MCF 10A (cell line): ENCODE measurements at regions not wholly inside any gene's neighbourhood (a gene's known extent, or its start where the extent isn't known, plus 50 kb on each side); places are given as distances from the start of the nearest gene placed in this dataset.

Experiments used
- BruUV-seq: library from RNA; stranded (reverse); fragments of 400-500 nt; replicated peaks from 2 replicates; lab custom pipeline; 2021; lab: Mats Ljungman, UMichigan
- CTCF ChIA-PET: fragments of 300-600 bp; sonication (Branson Sonifier 250); formaldehyde crosslinking; extraction: SDS; loops from one replicate; lab custom pipeline; 2021; ENCODE audit warnings: antibody characterized with exemption, inconsistent platforms; lab: Yijun Ruan, JAX
- POLR2A ChIA-PET: fragments of 300-600, 350-650 bp; sonication (Branson Sonifier 250); formaldehyde crosslinking; extraction: SDS; loops from one replicate; lab custom pipeline; 2020; ENCODE audit warnings: antibody characterized with exemption, inconsistent platforms; lab: Yijun Ruan, JAX
- DNase-seq: peaks from one replicate; pipeline ENCODE4 v3.0.0-alpha.2; 2018; ENCODE audit not compliant: unreplicated experiment
- H3K27ac Mint-ChIP-seq: one replicate; pipeline ENCODE4 v1.8.0; 2022; ENCODE audit warnings: mild to moderate bottlenecking, low read depth, mixed read lengths; ENCODE audit not compliant: unreplicated experiment
- H3K27me3 Mint-ChIP-seq: one replicate; pipeline ENCODE4 v1.8.0; 2022; ENCODE audit warnings: mixed read lengths; ENCODE audit not compliant: insufficient read depth, unreplicated experiment
- H3K36me3 Mint-ChIP-seq: one replicate; pipeline ENCODE4 v1.8.0; 2022; ENCODE audit warnings: mild to moderate bottlenecking, moderate library complexity, mixed read lengths; ENCODE audit not compliant: insufficient read depth, unreplicated experiment
- H3K4me1 Mint-ChIP-seq: one replicate; pipeline ENCODE4 v1.8.0; 2022; ENCODE audit warnings: mixed read lengths; ENCODE audit not compliant: insufficient read depth, unreplicated experiment
- H3K4me3 Mint-ChIP-seq: one replicate; pipeline ENCODE4 v1.8.0; 2022; ENCODE audit warnings: mild to moderate bottlenecking, moderate library complexity, mixed read lengths; ENCODE audit not compliant: unreplicated experiment
- H3K9me3 Mint-ChIP-seq: one replicate; pipeline ENCODE4 v1.8.0; 2022; ENCODE audit warnings: mixed read lengths; ENCODE audit not compliant: unreplicated experiment
- intact Hi-C: fragments of 100-400 bp; cut with micrococcal nuclease; formaldehyde crosslinking; loops from 2 replicates; pipeline ENCODE4 v1.14.1; 2022
- TF ChIP-seq, protein P1 (sequence below): fragments of 200-600 bp; IDR thresholded peaks from one replicate; pipeline ENCODE4 v1.8.0; 2022; ENCODE audit warnings: antibody characterized with exemption, mild to moderate bottlenecking; ENCODE audit not compliant: unreplicated experiment

DNA sequence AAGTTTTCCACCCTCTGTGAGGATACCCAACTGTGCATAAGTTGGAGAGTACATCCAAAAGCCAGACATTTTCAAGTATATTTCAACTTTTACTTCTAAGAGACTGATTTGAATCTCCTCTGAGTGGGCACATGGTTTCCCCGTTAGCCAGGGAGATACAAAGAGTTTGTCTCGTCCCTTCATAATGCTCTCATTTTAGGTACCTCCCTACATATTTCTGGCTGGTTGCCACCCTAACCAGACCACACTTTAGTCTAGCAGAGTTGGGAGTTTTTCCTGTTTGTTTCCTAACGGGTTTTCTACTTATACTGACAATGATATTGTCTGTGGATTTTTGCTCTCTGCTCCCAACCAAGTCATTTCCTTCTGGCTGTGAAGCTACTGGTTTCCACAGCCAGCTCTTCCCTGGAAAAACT, 180.3 kb downstream of the CCDC71L start:
- intact Hi-C loops, result no loop called here
- no peak overlapping the region for H3K4me3 Mint-ChIP-seq
- H3K9me3 Mint-ChIP-seq, result no peaks in the 10 kb centered on the region
- no peaks in the 10 kb centered on the region for H3K36me3 Mint-ChIP-seq
- no peak overlapping the region for H3K27ac Mint-ChIP-seq
- TF ChIP-seq, protein P1, sequence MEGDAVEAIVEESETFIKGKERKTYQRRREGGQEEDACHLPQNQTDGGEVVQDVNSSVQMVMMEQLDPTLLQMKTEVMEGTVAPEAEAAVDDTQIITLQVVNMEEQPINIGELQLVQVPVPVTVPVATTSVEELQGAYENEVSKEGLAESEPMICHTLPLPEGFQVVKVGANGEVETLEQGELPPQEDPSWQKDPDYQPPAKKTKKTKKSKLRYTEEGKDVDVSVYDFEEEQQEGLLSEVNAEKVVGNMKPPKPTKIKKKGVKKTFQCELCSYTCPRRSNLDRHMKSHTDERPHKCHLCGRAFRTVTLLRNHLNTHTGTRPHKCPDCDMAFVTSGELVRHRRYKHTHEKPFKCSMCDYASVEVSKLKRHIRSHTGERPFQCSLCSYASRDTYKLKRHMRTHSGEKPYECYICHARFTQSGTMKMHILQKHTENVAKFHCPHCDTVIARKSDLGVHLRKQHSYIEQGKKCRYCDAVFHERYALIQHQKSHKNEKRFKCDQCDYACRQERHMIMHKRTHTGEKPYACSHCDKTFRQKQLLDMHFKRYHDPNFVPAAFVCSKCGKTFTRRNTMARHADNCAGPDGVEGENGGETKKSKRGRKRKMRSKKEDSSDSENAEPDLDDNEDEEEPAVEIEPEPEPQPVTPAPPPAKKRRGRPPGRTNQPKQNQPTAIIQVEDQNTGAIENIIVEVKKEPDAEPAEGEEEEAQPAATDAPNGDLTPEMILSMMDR, result no peak
- BruUV-seq, result no TSS peak
- POLR2A ChIA-PET, result no interaction called here
- CTCF ChIA-PET, result no interaction called here
- H3K27me3 Mint-ChIP-seq, result no peaks in the 10 kb centered on the region
- DNase-seq, result no peak
- peaks cover 13% of the 10 kb centered on the region for H3K4me1 Mint-ChIP-seq

DNA sequence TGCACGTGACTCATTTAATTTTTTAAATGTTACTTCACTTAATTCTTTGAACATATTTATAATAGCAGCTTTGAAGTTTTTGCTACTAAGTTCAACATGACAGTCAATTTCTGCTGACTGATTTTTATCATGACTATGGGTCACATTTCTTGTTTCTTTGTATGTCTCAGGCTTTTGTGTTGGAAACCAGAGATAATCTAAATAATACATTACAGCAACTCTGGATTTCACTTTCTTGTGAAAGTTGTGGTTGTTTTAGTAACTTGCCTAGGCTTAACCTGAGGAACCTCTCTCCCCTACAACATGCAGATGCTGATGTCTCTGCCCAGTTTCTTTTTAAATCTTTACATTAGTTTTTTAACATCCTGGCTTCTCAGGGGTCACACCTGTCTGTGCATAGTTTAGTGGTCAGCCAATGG, 180.8 kb downstream of the CCDC71L start:
- peaks cover 8% of the 10 kb centered on the region for H3K4me1 Mint-ChIP-seq
- H3K27ac Mint-ChIP-seq, result no peak overlapping the region
- POLR2A ChIA-PET, result no interaction called here
- H3K36me3 Mint-ChIP-seq, result no peaks in the 10 kb centered on the region
- intact Hi-C loops, result no loop called here
- CTCF ChIA-PET, result interaction anchor here (0.6 kb wide), 1 partner anchor 577 kb away, joined by 3 read pairs; no protein-coding TSS in a partner anchor
- H3K4me3 Mint-ChIP-seq, result no peak overlapping the region
- no peaks in the 10 kb centered on the region for H3K9me3 Mint-ChIP-seq
- DNase-seq, result no peak
- no peaks in the 10 kb centered on the region for H3K27me3 Mint-ChIP-seq
- TF ChIP-seq, protein P1, result no peak
- no TSS peak for BruUV-seq

DNA sequence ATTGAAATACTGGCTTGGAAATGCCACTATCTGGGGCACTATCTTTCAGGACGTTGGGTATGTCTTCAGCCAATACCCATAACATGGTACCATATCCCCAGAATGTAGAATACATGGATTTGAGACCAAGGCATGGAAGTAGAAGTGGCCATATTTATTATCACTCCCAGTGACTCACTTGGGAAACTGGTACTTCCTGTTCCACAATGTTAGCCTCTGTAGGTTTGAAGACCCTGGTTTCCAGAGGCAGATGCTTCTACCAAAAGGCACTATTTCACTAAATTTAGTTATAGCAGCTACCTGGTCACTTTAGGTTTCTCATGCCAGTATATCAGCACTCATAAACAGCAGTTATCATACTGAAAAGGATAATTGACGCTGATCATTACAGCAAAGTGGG, 184.2 kb downstream of the CCDC71L start:
- DNase-seq, result no peak
- Mint-ChIP-seq H3K4me3 (no peak overlapping the region), H3K4me1 (no peaks in the 10 kb centered on the region), H3K27ac (no peak overlapping the region), H3K27me3 (no peaks in the 10 kb centered on the region), H3K9me3 (no peaks in the 10 kb centered on the region), H3K36me3 (no peaks in the 10 kb centered on the region)
- ChIA-PET CTCF (no interaction called here), POLR2A (interaction anchor here (0.6 kb wide), 1 partner anchor 82 kb away, joined by 3 read pairs; no protein-coding TSS in a partner anchor)
- intact Hi-C loops, result no loop called here
- no TSS peak for BruUV-seq
- TF ChIP-seq, protein P1, result no peak

DNA sequence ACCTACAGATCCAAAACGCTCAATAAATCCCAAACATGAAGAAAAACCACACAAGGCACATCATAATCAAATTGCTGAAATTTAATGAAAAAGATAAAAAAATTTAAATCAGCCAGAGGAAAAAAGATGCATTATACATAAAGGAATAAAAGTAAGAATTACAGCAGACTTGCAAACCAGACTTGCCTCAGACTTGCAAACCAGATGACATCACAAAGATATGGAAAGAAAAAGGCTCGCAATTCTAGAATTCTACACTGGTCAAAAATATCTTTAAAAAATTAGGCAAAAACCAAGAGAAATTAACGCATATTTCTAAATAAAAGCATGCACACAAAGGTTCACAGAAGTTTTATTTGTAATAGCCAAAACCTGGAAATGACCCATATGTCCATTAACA, 188.0 kb upstream of the NAMPT start:
- intact Hi-C loops, result no loop called here
- Mint-ChIP-seq H3K4me3 (no peak overlapping the region), H3K27me3 (no peaks in the 10 kb centered on the region), H3K27ac (no peak overlapping the region), H3K9me3 (peaks cover 7% of the 10 kb centered on the region), H3K4me1 (no peaks in the 10 kb centered on the region), H3K36me3 (no peaks in the 10 kb centered on the region)
- BruUV-seq, result no TSS peak
- ChIA-PET POLR2A (interaction anchor here (0.7 kb wide), 1 partner anchor 205 kb away, joined by 3 read pairs; no protein-coding TSS in a partner anchor), CTCF (interaction anchor here (1.1 kb wide), 1 partner anchor 296 kb away, joined by 5 read pairs; no protein-coding TSS in a partner anchor)
- TF ChIP-seq, protein P1, result no peak
- no peak for DNase-seq
